ENCODE measurements at regions not wholly inside any gene's neighbourhood (a gene's known extent, or its start where the extent isn't known, plus 50 kb on each side); places are given as distances from the start of the nearest gene placed in this dataset.

- Histone ChIP-seq H3K4me3 (ENCODE audit: low read depth, low read length) (no peak overlapping the region), H3K36me3 (ENCODE audit: control insufficient read depth, insufficient read depth, low read length) (no peaks in the 10 kb centered on the region), H3K27me3 (ENCODE audit: control insufficient read depth, insufficient read depth, low read length) (no peaks in the 10 kb centered on the region)
- TF ChIP-seq CTCF (IDR thresholded peaks at IDR 0.05; ENCODE audit: insufficient read depth, low read length, severe bottlenecking): peak; percentile 55
- no peak for FAIRE-seq
- DNase-seq (ENCODE audit: low read depth): peak; percentile 38
Measured at GRCh38 chr16:85396879-85397871, 215.9 kb upstream of the GSE1 start.

GRCh38 chr16:85398050-85398451 lies 215.1 kb upstream of the GSE1 start:
- Histone ChIP-seq H3K27me3 (ENCODE audit: control insufficient read depth, insufficient read depth, low read length) (no peaks in the 10 kb centered on the region), H3K4me3 (ENCODE audit: low read depth, low read length) (no peak overlapping the region), H3K36me3 (ENCODE audit: control insufficient read depth, insufficient read depth, low read length) (no peaks in the 10 kb centered on the region)
- FAIRE-seq (no peak), DNase-seq (ENCODE audit: low read depth) (no peak)
- TF ChIP-seq CTCF (IDR thresholded peaks at IDR 0.05; ENCODE audit: insufficient read depth, low read length, severe bottlenecking): no peak

- no peaks in the 10 kb centered on the region for H3K27me3 ChIP-seq (ENCODE audit: control insufficient read depth, insufficient read depth, low read length)
- DNase-seq (ENCODE audit: low read depth) (no peak), FAIRE-seq (peak; percentile 28)
- no peak overlapping the region for H3K4me3 ChIP-seq (ENCODE audit: low read depth, low read length)
- TF ChIP-seq CTCF (IDR thresholded peaks at IDR 0.05; ENCODE audit: insufficient read depth, low read length, severe bottlenecking): no peak
- H3K36me3 ChIP-seq (ENCODE audit: control insufficient read depth, insufficient read depth, low read length): no peaks in the 10 kb centered on the region
Measured at GRCh38 chr16:85398688-85399582, 214.2 kb upstream of the GSE1 start.

- DNase-seq (ENCODE audit: low read depth): no peak
- FAIRE-seq: no peak
- TF ChIP-seq CTCF (IDR thresholded peaks at IDR 0.05; ENCODE audit: insufficient read depth, low read length, severe bottlenecking): no peak
- H3K4me3 ChIP-seq (ENCODE audit: low read depth, low read length): no peak overlapping the region
- H3K27me3 ChIP-seq (ENCODE audit: control insufficient read depth, insufficient read depth, low read length): no peaks in the 10 kb centered on the region
- H3K36me3 ChIP-seq (ENCODE audit: control insufficient read depth, insufficient read depth, low read length): no peaks in the 10 kb centered on the region
Measured at GRCh38 chr16:85399583-85400284, 213.4 kb upstream of the GSE1 start.

GRCh38 chr16:85400305-85401205 lies 212.6 kb upstream of the GSE1 start:
- Histone ChIP-seq H3K4me3 (ENCODE audit: low read depth, low read length) (no peak overlapping the region), H3K36me3 (ENCODE audit: control insufficient read depth, insufficient read depth, low read length) (no peaks in the 10 kb centered on the region), H3K27me3 (ENCODE audit: control insufficient read depth, insufficient read depth, low read length) (no peaks in the 10 kb centered on the region)
- no peak for TF ChIP-seq CTCF (IDR thresholded peaks at IDR 0.05; ENCODE audit: insufficient read depth, low read length, severe bottlenecking)
- FAIRE-seq (peak; percentile 95), DNase-seq (ENCODE audit: low read depth) (no peak)

All from bronchial epithelial cell (primary cell).